Activated naive CD4-positive, alpha-beta T cell treated with anti-CD3 and anti-CD28 coated beads for 36 hours (primary cell): ENCODE measurements at regions not wholly inside any gene's neighbourhood (a gene's known extent, or its start where the extent isn't known, plus 50 kb on each side); places are given as distances from the start of the nearest gene placed in this dataset.

Experiments used
- CTCF ChIA-PET: fragments of 350-600 bp; sonication (Branson Sonifier 250); formaldehyde crosslinking; loops from one replicate; lab custom pipeline; 2021; ENCODE audit warnings: antibody characterized with exemption; lab: Charles Lee
- DNase-seq: peaks from one replicate; pipeline ENCODE4 v3.0.0-alpha.2; 2020
- H3K27ac Mint-ChIP-seq: one replicate; pipeline ENCODE4 v1.8.0; 2021; ENCODE audit warnings: mild to moderate bottlenecking, mixed read lengths
- H3K27me3 Mint-ChIP-seq: one replicate; pipeline ENCODE4 v1.8.0; 2021; ENCODE audit warnings: low read depth, mixed read lengths
- H3K36me3 Mint-ChIP-seq: one replicate; pipeline ENCODE4 v1.8.0; 2021; ENCODE audit warnings: low read depth, mixed read lengths
- H3K4me1 Mint-ChIP-seq: one replicate; pipeline ENCODE4 v1.8.0; 2021; ENCODE audit warnings: low read depth, mixed read lengths
- H3K4me3 Mint-ChIP-seq: one replicate; pipeline ENCODE4 v1.8.0; 2021; ENCODE audit warnings: mild to moderate bottlenecking, moderate library complexity, mixed read lengths
- H3K9me3 Mint-ChIP-seq: one replicate; pipeline ENCODE4 v1.8.0; 2021; ENCODE audit warnings: mixed read lengths
- intact Hi-C: fragments of 100-400 bp; cut with micrococcal nuclease; formaldehyde crosslinking; loops from one replicate; pipeline ENCODE4 v1.15.1; 2023

- peaks cover 7% of the 10 kb centered on the region for H3K27me3 Mint-ChIP-seq
- H3K36me3 Mint-ChIP-seq: peaks cover 3% of the 10 kb centered on the region
- no peak for DNase-seq
- H3K27ac Mint-ChIP-seq: no peak overlapping the region
- no peak overlapping the region for H3K4me3 Mint-ChIP-seq
- intact Hi-C loops: no loop called here
- H3K9me3 Mint-ChIP-seq: peaks cover 2% of the 10 kb centered on the region
- H3K4me1 Mint-ChIP-seq: no peaks in the 10 kb centered on the region
- CTCF ChIA-PET: no interaction called here
Measured at GRCh38 chr6:21648475-21649050, 55.0 kb downstream of the SOX4 start.

GRCh38 chr6:21653323-21653722, 59.8 kb downstream of the SOX4 start:
- Mint-ChIP-seq H3K27ac (no peak overlapping the region), H3K4me1 (no peaks in the 10 kb centered on the region), H3K36me3 (peaks cover 3% of the 10 kb centered on the region), H3K27me3 (peaks cover 4% of the 10 kb centered on the region), H3K9me3 (peaks cover 2% of the 10 kb centered on the region), H3K4me3 (no peak overlapping the region)
- intact Hi-C loops: no loop called here
- DNase-seq: no peak
- CTCF ChIA-PET: interaction anchor here (0.7 kb wide), 1 partner anchor 87 kb away, joined by 5 read pairs; no protein-coding TSS in a partner anchor

GRCh38 chr6:21653905-21654304, 60.4 kb downstream of the SOX4 start:
- peaks cover 2% of the 10 kb centered on the region for H3K9me3 Mint-ChIP-seq
- CTCF ChIA-PET: no interaction called here
- peaks cover 3% of the 10 kb centered on the region for H3K36me3 Mint-ChIP-seq

GRCh38 chr6:21654361-21654760, 60.8 kb downstream of the SOX4 start:
- CTCF ChIA-PET: no interaction called here
- H3K36me3 Mint-ChIP-seq: peaks cover 3% of the 10 kb centered on the region
- H3K9me3 Mint-ChIP-seq: peaks cover 2% of the 10 kb centered on the region
- intact Hi-C loops: no loop called here
- peaks cover 7% of the 10 kb centered on the region for H3K27me3 Mint-ChIP-seq
- no peak overlapping the region for H3K4me3 Mint-ChIP-seq
- no peaks in the 10 kb centered on the region for H3K4me1 Mint-ChIP-seq
- DNase-seq: no peak
- no peak overlapping the region for H3K27ac Mint-ChIP-seq

More at GRCh38 chr6:21653905-21654304, 60.4 kb downstream of the SOX4 start:
- no peak overlapping the region for H3K27ac Mint-ChIP-seq
- H3K4me3 Mint-ChIP-seq: no peak overlapping the region
- no peaks in the 10 kb centered on the region for H3K4me1 Mint-ChIP-seq
- DNase-seq: no peak
- peaks cover 7% of the 10 kb centered on the region for H3K27me3 Mint-ChIP-seq
- intact Hi-C loops: no loop called here

DNA sequence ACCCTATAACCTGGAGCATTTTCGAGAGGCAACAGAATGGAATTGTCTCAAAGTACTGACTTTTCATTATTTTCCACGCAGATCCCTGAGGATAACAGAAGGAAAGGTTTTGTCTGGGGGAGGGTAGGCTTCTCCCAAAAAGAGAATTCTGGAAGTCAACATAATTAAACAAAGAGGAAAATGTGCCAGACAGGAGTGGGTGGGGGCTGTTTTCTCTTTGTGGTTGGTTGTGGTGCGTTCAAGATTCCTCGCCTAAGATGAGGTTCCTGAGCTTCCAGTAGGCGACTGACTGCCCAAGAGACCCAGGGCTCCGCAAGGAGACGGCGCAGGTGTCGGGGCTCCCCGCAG, 70.4 kb downstream of the SOX4 start:
- H3K4me3 Mint-ChIP-seq: no peak overlapping the region
- peaks cover 65% of the 10 kb centered on the region for H3K27me3 Mint-ChIP-seq
- no peak overlapping the region for H3K27ac Mint-ChIP-seq
- peaks cover 27% of the 10 kb centered on the region for H3K4me1 Mint-ChIP-seq
- CTCF ChIA-PET: no interaction called here
- no peaks in the 10 kb centered on the region for H3K9me3 Mint-ChIP-seq
- intact Hi-C loops: loop anchor here (10.0 kb wide), 1 partner anchor 261 kb away; no protein-coding TSS in a partner anchor
- H3K36me3 Mint-ChIP-seq: no peaks in the 10 kb centered on the region
- DNase-seq: no peak

DNA sequence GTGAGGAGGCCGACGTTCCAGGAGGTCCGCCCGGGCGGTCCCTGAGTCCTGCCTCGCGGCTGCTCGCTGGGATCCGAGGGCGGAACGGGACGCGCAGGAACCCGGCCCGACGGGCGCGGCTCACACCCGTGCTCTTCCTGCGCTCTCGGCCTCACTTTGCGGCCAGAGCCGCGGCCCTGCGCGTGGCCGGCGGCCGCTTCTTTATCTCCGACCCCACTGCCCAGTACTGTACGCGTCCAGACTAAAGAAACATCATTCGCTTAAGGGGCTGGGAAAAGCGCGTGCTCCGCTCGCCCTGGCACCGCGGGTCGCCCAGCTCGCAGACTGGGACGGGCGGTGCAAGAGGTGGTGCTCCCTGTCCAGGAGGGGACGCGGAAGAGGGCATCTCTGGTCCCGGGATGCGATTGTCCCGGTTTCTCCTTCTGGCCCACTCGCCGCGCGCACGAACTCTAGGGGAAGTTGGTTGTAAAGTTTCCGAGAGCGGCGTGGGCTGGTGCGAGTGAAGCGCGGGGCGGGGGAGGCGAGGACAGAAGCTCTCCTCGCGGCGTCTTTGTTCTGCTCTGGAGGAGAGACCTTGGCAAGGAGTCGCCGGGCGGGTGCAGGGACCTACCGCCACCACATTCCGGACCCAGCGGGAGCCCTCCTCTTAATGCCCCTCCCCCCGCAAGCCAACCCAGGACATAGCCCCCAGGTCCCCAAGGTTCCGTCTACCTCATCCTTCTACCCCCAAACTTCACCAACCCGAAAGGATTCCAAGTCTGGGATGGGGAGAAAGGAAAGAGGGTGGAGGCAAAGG, 71.0 kb downstream of the SOX4 start:
- H3K9me3 Mint-ChIP-seq: no peaks in the 10 kb centered on the region
- peak; percentile 20 for DNase-seq
- CTCF ChIA-PET: no interaction called here

DNA sequence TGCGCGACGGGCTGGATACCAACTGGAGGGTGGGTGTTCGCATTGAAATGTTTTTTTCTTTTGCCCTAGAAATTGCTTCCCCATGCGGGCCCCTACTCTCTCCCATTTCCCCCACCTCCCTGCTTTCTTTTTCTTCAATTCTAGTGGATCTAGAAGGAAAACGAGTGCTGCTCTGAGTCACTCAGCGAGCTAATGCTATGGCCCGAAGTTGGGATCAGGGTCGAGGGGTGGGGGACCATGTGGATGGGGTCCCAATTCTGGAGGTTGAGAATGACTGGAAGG, 71.5 kb downstream of the SOX4 start:
- Mint-ChIP-seq H3K9me3 (no peaks in the 10 kb centered on the region), H3K36me3 (no peaks in the 10 kb centered on the region), H3K27ac (no peak overlapping the region), H3K4me1 (peaks cover 27% of the 10 kb centered on the region), H3K27me3 (peaks cover 67% of the 10 kb centered on the region), H3K4me3 (peak overlapping the region; percentile 42)
- intact Hi-C loops: loop anchor here (10.0 kb wide), 1 partner anchor 260 kb away; no protein-coding TSS in a partner anchor
- CTCF ChIA-PET: no interaction called here
- DNase-seq: no peak

More for the DNA sequence above, 71.0 kb downstream of the SOX4 start:
- H3K36me3 Mint-ChIP-seq: no peaks in the 10 kb centered on the region
- no peak overlapping the region for H3K27ac Mint-ChIP-seq
- peaks cover 67% of the 10 kb centered on the region for H3K27me3 Mint-ChIP-seq
- H3K4me1 Mint-ChIP-seq: peaks cover 27% of the 10 kb centered on the region
- peak overlapping the region; percentile 32 for H3K4me3 Mint-ChIP-seq
- intact Hi-C loops: loop anchor here (10.0 kb wide), 1 partner anchor 260 kb away; no protein-coding TSS in a partner anchor

DNA sequence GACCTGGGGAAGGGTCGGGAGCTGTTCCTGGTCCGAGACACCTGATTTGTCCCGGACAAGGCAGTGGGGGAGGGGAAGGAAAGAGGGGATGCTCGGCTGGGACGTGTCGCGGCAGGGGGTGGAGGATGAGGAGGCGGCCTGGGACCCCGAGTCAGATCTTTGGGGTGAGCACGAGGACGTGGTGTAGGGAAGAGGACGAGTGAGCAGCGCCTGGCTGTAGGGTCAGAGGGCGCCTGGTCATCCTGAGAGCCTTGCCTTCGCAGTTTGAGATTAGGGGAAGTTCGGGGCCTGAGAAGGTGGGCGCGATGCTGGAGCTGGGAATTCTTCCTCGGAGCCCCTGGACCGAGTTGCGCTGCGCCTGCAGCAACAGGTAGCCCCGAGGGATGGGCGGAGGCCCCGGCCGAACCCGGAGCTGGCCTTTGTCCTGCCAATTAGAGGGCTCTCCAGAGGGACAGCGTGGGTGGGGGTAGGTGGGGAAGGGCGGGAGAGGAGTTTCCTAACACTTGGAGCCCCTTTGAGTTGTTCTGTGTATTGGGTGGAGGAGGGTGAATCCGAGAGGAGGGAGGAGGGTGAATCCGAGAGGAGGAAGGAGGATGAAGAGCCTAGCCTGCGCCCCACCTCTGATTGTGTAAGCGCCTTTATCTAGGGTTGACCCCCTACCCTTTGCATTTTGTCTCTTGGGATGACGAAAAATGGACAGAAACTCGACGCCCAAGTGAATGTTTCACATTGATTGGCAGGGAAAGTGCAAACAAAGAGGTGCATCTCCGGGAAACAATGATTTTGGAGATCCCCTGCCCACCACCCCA, 72.0 kb downstream of the SOX4 start:
- DNase-seq: no peak
- intact Hi-C loops: loop anchor here (2.0 to 10.0 kb wide), 2 partner anchors 69 to 259 kb away; no protein-coding TSS in a partner anchor
- peaks cover 27% of the 10 kb centered on the region for H3K4me1 Mint-ChIP-seq
- H3K9me3 Mint-ChIP-seq: no peaks in the 10 kb centered on the region
- H3K4me3 Mint-ChIP-seq: peak overlapping the region; percentile 47
- H3K27me3 Mint-ChIP-seq: peaks cover 72% of the 10 kb centered on the region
- CTCF ChIA-PET: no interaction called here
- H3K36me3 Mint-ChIP-seq: no peaks in the 10 kb centered on the region
- no peak overlapping the region for H3K27ac Mint-ChIP-seq

- Mint-ChIP-seq H3K9me3 (no peaks in the 10 kb centered on the region), H3K27me3 (peaks cover 71% of the 10 kb centered on the region), H3K4me3 (peak overlapping the region; percentile 47), H3K27ac (no peak overlapping the region), H3K4me1 (peaks cover 27% of the 10 kb centered on the region), H3K36me3 (no peaks in the 10 kb centered on the region)
- CTCF ChIA-PET: no interaction called here
- peak; percentile 26 for DNase-seq
- intact Hi-C loops: loop anchor here (2.0 to 10.0 kb wide), 2 partner anchors 69 to 259 kb away; no protein-coding TSS in a partner anchor
Measured at GRCh38 chr6:21666201-21666691, 72.7 kb downstream of the SOX4 start.

GRCh38 chr6:21666853-21667681, 73.5 kb downstream of the SOX4 start:
- H3K36me3 Mint-ChIP-seq: no peaks in the 10 kb centered on the region
- peak overlapping the region; percentile 45 for H3K4me3 Mint-ChIP-seq
- H3K4me1 Mint-ChIP-seq: peaks cover 27% of the 10 kb centered on the region
- H3K9me3 Mint-ChIP-seq: no peaks in the 10 kb centered on the region
- CTCF ChIA-PET: no interaction called here
- intact Hi-C loops: loop anchor here (2.0 to 10.0 kb wide), 2 partner anchors 70 to 258 kb away; no protein-coding TSS in a partner anchor
- DNase-seq: peak; percentile 3
- H3K27me3 Mint-ChIP-seq: peaks cover 68% of the 10 kb centered on the region
- no peak overlapping the region for H3K27ac Mint-ChIP-seq

- CTCF ChIA-PET: no interaction called here
- H3K4me1 Mint-ChIP-seq: peaks cover 27% of the 10 kb centered on the region
- no peaks in the 10 kb centered on the region for H3K36me3 Mint-ChIP-seq
- intact Hi-C loops: loop anchor here (10.0 kb wide), 1 partner anchor 256 kb away; no protein-coding TSS in a partner anchor
- no peak for DNase-seq
- no peak overlapping the region for H3K27ac Mint-ChIP-seq
- H3K4me3 Mint-ChIP-seq: no peak overlapping the region
- H3K9me3 Mint-ChIP-seq: no peaks in the 10 kb centered on the region
- H3K27me3 Mint-ChIP-seq: peaks cover 65% of the 10 kb centered on the region
Measured at GRCh38 chr6:21668795-21669194, 75.2 kb downstream of the SOX4 start.
